Transverse colon (tissue), 4 donors: ENCODE measurements at regions not wholly inside any gene's neighbourhood (a gene's known extent, or its start where the extent isn't known, plus 50 kb on each side); places are given as distances from the start of the nearest gene placed in this dataset.

Experiments
- EP300 ChIP-seq: sonication (generic); formaldehyde crosslinking; IDR thresholded peaks from one replicate; pipeline ENCODE4 v1.6.1; 2017; ENCODE audit warnings: antibody characterized with exemption, low read depth
- POLR2A ChIP-seq: fragments of 450-650 bp; IDR thresholded peaks from one replicate; pipeline ENCODE4 v1.6.1; 2016; ENCODE audit warnings: antibody characterized with exemption, mild to moderate bottlenecking, moderate library complexity
- POLR2AphosphoS5 ChIP-seq, 3 donors: sonication (generic); formaldehyde crosslinking; IDR thresholded peaks; one replicate each; pipeline ENCODE4 v1.6.1; 2016; ENCODE audit warnings: antibody characterized with exemption in 3 of 3
- TF ChIP-seq, protein P1 (sequence below), 5 experiments: fragments of 200-600 bp in 3 of 5; fragments of 450-650 bp in 2 of 5; sonication (generic) in 3 of 5; IDR thresholded peaks; 1 replicate in 2 of 5; 2 replicates in 3 of 5; pipeline ENCODE4 v1.5.1; 2016 to 2017; ENCODE audit warnings: antibody characterized with exemption in 5 of 5, inconsistent platforms in 3 of 5, mild to moderate bottlenecking in 2 of 5, moderate library complexity in 1 of 5

DNA sequence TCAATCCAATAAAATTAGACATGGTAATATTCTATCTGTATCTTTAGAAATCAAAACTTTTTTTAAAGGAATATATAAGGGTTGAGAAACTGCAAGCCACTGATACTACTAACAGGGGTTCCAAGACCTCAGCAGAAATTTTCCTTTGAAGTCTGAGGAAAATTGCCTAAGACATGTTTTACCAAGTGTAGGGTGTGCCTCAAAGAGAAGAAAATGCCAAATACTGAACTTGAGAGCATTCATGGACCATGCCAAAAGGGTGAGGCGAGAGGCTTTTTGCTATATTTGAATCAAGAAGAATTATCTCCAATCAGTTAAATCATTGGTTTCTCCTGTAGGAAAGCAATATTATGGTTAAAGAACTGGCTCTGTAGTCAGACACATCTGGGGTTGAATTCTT, 207.9 kb upstream of the B3GALT2 start:
- TF ChIP-seq, protein P1, sequence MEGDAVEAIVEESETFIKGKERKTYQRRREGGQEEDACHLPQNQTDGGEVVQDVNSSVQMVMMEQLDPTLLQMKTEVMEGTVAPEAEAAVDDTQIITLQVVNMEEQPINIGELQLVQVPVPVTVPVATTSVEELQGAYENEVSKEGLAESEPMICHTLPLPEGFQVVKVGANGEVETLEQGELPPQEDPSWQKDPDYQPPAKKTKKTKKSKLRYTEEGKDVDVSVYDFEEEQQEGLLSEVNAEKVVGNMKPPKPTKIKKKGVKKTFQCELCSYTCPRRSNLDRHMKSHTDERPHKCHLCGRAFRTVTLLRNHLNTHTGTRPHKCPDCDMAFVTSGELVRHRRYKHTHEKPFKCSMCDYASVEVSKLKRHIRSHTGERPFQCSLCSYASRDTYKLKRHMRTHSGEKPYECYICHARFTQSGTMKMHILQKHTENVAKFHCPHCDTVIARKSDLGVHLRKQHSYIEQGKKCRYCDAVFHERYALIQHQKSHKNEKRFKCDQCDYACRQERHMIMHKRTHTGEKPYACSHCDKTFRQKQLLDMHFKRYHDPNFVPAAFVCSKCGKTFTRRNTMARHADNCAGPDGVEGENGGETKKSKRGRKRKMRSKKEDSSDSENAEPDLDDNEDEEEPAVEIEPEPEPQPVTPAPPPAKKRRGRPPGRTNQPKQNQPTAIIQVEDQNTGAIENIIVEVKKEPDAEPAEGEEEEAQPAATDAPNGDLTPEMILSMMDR (IDR thresholded peaks at IDR 0.05), result no peak
- TF ChIP-seq POLR2AphosphoS5 (IDR thresholded peaks at IDR 0.05), result no peak
- TF ChIP-seq POLR2A, result no peak
- TF ChIP-seq EP300, result no peak
